GM12878 (cell line): ENCODE measurements at regions not wholly inside any gene's neighbourhood (a gene's known extent, or its start where the extent isn't known, plus 50 kb on each side); places are given as distances from the start of the nearest gene placed in this dataset.

Experiments
- ATAC-seq: fragments of 200-7000 bp; cut with Tn5 transposase; 3 replicates; pipeline ENCODE4 v1.9.1; 2020; ENCODE audit warnings: mild to moderate bottlenecking, moderate library complexity
- BruUV-seq: library from RNA; stranded (reverse); fragments of 400-500 nt; replicated peaks from 2 replicates; lab custom pipeline; 2021; lab: Mats Ljungman, UMichigan
- CTCF ChIA-PET: fragments of 300-600 bp; sonication (Branson Sonifier 250); formaldehyde crosslinking; extraction: SDS; loops from one replicate; lab custom pipeline; 2021; ENCODE audit warnings: inconsistent platforms; lab: Yijun Ruan, JAX
- POLR2A ChIA-PET: fragments of 350-600 bp; formaldehyde crosslinking; extraction: SDS; loops from one replicate; lab custom pipeline; 2021; ENCODE audit warnings: inconsistent platforms; lab: Charles Lee
- RAD21 ChIA-PET: fragments of 300-600 bp; sonication (Branson Sonifier 250); formaldehyde crosslinking; loops from one replicate; lab custom pipeline; 2023; ENCODE audit warnings: antibody characterized with exemption; ENCODE audit not compliant: unreplicated experiment; lab: Charles Lee
- SMC1A ChIA-PET: fragments of 300-600 bp; sonication (Branson Sonifier 250); formaldehyde crosslinking; loops from one replicate; lab custom pipeline; 2023; ENCODE audit not compliant: unreplicated experiment, uncharacterized antibody; lab: Charles Lee
- DNase-seq: peaks from one replicate; pipeline ENCODE4 v3.0.0-alpha.2; 2011; ENCODE audit warnings: low read depth, low spot score
- FAIRE-seq: peaks from 3 replicates; lab custom pipeline; 2011; peaks lifted over from hg19 to GRCh38; lab: Jason Lieb, UNC
- H2AFZ ChIP-seq: 2 replicates; pipeline ENCODE4 v1.6.0; 2011; ENCODE audit warnings: low read depth, low read length, control low read depth; ENCODE audit not compliant: control insufficient read depth
- H3K27ac ChIP-seq: 2 replicates; pipeline ENCODE4 v1.5.1; 2011; ENCODE audit warnings: control low read depth; ENCODE audit not compliant: control insufficient read depth, insufficient read depth
- H3K27me3 ChIP-seq, 2 experiments: replicated peaks in 1 of 2; 2 replicates each; pipeline versions ENCODE4 v1.6.0 to v1.6.1; 2011; ENCODE audit warnings: low read length in 1 of 2; ENCODE audit not compliant: control insufficient read depth in 2 of 2, insufficient read depth in 2 of 2
- H3K36me3 ChIP-seq, 2 experiments: 2 replicates each; pipeline ENCODE4 v1.5.1; 2011; ENCODE audit warnings: low read length in 1 of 2; ENCODE audit not compliant: control insufficient read depth in 2 of 2, insufficient read depth in 2 of 2
- H3K4me1 ChIP-seq: 2 replicates; pipeline ENCODE4 v1.6.1; 2011; ENCODE audit warnings: mild to moderate bottlenecking, low read length, moderate library complexity, mixed read lengths; ENCODE audit not compliant: control insufficient read depth, insufficient read depth
- H3K4me2 ChIP-seq: 2 replicates; pipeline ENCODE4 v1.6.0; 2011; ENCODE audit warnings: control low read depth; ENCODE audit not compliant: control insufficient read depth, insufficient read depth
- H3K4me3 ChIP-seq: fragments of 200-600 bp; sonication (generic); 2 replicates; pipeline ENCODE4 v1.5.1; 2016
- H3K79me2 ChIP-seq: 2 replicates; pipeline ENCODE4 v1.6.0; 2011; ENCODE audit warnings: low read length; ENCODE audit not compliant: control insufficient read depth, insufficient read depth
- H3K9ac ChIP-seq: 2 replicates; pipeline ENCODE4 v1.8.0; 2011; ENCODE audit warnings: low read length, control low read depth, mixed read lengths; ENCODE audit not compliant: control insufficient read depth, insufficient read depth
- H3K9me3 ChIP-seq: replicated peaks from 3 replicates; pipeline ENCODE4 v1.5.1; 2011; ENCODE audit warnings: mild to moderate bottlenecking, low read length; ENCODE audit not compliant: control insufficient read depth, insufficient read depth
- H4K20me1 ChIP-seq: 2 replicates; pipeline ENCODE4 v1.6.0; 2011; ENCODE audit not compliant: control insufficient read depth, insufficient read depth
- BACH1 ChIP-seq: fragments of 450-650 bp; IDR thresholded peaks from 2 replicates; pipeline ENCODE4 v1.6.1; 2017; ENCODE audit warnings: mild to moderate bottlenecking, borderline replicate concordance
- BCLAF1 ChIP-seq: fragments of 450-650 bp; IDR thresholded peaks from 2 replicates; pipeline ENCODE4 v1.6.1; 2017; ENCODE audit warnings: antibody characterized with exemption, mild to moderate bottlenecking, moderate library complexity
- BMI1 ChIP-seq: fragments of 450-650 bp; IDR thresholded peaks from 2 replicates; pipeline ENCODE4 v1.6.1; 2016; ENCODE audit warnings: mild to moderate bottlenecking, moderate library complexity, borderline replicate concordance
- CEBPZ ChIP-seq: fragments of 150-350 bp; IDR thresholded peaks from 2 replicates; pipeline ENCODE4 v1.6.1; 2016; ENCODE audit warnings: low read depth, low read length
- CHD1 ChIP-seq: IDR thresholded peaks from 2 replicates; pipeline ENCODE4 v1.6.1; 2012; ENCODE audit warnings: low read depth, low read length, improper control_type of control experiment
- EED ChIP-seq: sonication (generic); IDR thresholded peaks from 2 replicates; pipeline ENCODE4 v1.6.1; 2016; ENCODE audit warnings: antibody characterized with exemption, low read depth
- ETV6 ChIP-seq, 2 experiments: fragments of 450-650 bp in 1 of 2; IDR thresholded peaks in 1 of 2; conservative IDR thresholded peaks in 1 of 2; 2 replicates each; pipeline ENCODE4 v1.6.1; 2014; ENCODE audit warnings: antibody characterized with exemption in 1 of 2, borderline replicate concordance in 1 of 2, low read depth in 1 of 2, mild to moderate bottlenecking in 1 of 2, moderate library complexity in 1 of 2
- IKZF1 ChIP-seq: fragments of 450-650 bp; conservative IDR thresholded peaks from 2 replicates; pipeline ENCODE4 v1.6.1; 2017; ENCODE audit warnings: antibody characterized with exemption, mild to moderate bottlenecking
- IRF4 ChIP-seq: IDR thresholded peaks from 2 replicates; pipeline ENCODE4 v1.6.1; 2011; ENCODE audit warnings: low read depth, low read length
- JUNB ChIP-seq: IDR thresholded peaks from 2 replicates; pipeline ENCODE4 v1.6.1; 2016; ENCODE audit warnings: antibody characterized with exemption, mild to moderate bottlenecking
- MEF2B ChIP-seq: fragments of 450-650 bp; IDR thresholded peaks from 2 replicates; pipeline ENCODE4 v1.6.1; 2018; ENCODE audit warnings: mild to moderate bottlenecking, moderate library complexity; ENCODE audit not compliant: partially characterized antibody, poor library complexity, severe bottlenecking
- NR2F1 ChIP-seq: fragments of 450-650 bp; conservative IDR thresholded peaks from 2 replicates; pipeline ENCODE4 v1.6.1; 2017; ENCODE audit warnings: mild to moderate bottlenecking
- PAX8 ChIP-seq: fragments of 450-650 bp; IDR thresholded peaks from 2 replicates; pipeline ENCODE4 v1.6.1; 2017; ENCODE audit warnings: mild to moderate bottlenecking, moderate library complexity
- RB1 ChIP-seq: fragments of 450-650 bp; formaldehyde crosslinking; IDR thresholded peaks from 2 replicates; pipeline ENCODE4 v1.6.1; 2017; ENCODE audit warnings: mild to moderate bottlenecking, borderline replicate concordance
- SREBF1 ChIP-seq: IDR thresholded peaks from 2 replicates; pipeline ENCODE4 v1.6.1; 2012; ENCODE audit warnings: mild to moderate bottlenecking, low read length
- TCF3 ChIP-seq: IDR thresholded peaks from 2 replicates; pipeline ENCODE4 v1.6.1; 2012; ENCODE audit warnings: low read depth, mild to moderate bottlenecking, low read length, borderline replicate concordance; ENCODE audit not compliant: insufficient read depth
- TCF7 ChIP-seq: IDR thresholded peaks from 2 replicates; pipeline ENCODE4 v1.6.1; 2014; ENCODE audit warnings: antibody characterized with exemption, borderline replicate concordance
- USF2 ChIP-seq: IDR thresholded peaks from 2 replicates; pipeline ENCODE4 v1.6.1; 2011; ENCODE audit warnings: low read depth, low read length, improper control_type of control experiment, borderline replicate concordance
- YBX1 ChIP-seq: fragments of 450-650 bp; IDR thresholded peaks from 2 replicates; pipeline ENCODE4 v1.6.1; 2016; ENCODE audit warnings: antibody characterized with exemption
- WGBS: methylation state at CpG from one replicate; pipeline ENCODE4 v1.1.6; 2016; ENCODE audit warnings: low lambda C conversion rate; ENCODE audit not compliant: insufficient replicate concordance, insufficient coverage; ENCODE audit errors: missing lambda C conversion rate; 5-methylcytosine and 5-hydroxymethylcytosine counted together
- in situ Hi-C: fragments of 300-500 bp; cut with MboI; formaldehyde crosslinking; loops from 9 replicates; pipeline ENCODE4 v1.14.3; 2018; ENCODE audit warnings: mixed read lengths
- intact Hi-C: fragments of 100-400 bp; cut with micrococcal nuclease; formaldehyde crosslinking; loops from one replicate; pipeline ENCODE4 v1.14.2; 2022; ENCODE audit not compliant: unreplicated experiment

GRCh38 chr10:108072466-108072865 lies 908.0 kb upstream of the SORCS1 start:
- FAIRE-seq (no peak), ATAC-seq (no peak), DNase-seq (no peak)
- CTCF ChIA-PET = no interaction called here
- WGBS = 56% methylated on average over 3 of the region's 3 CpGs
- RAD21 ChIA-PET = no interaction called here
- SMC1A ChIA-PET = interaction anchor here (0.7 kb wide), 1 partner anchor 1149 kb away, joined by 4 read pairs; no protein-coding TSS in a partner anchor
- no peak overlapping the region for H3K4me3 ChIP-seq
- H3K4me1 ChIP-seq = no peaks in the 10 kb centered on the region
- H3K27ac ChIP-seq = no peak overlapping the region
- POLR2A ChIA-PET = no interaction called here
- H3K4me2 ChIP-seq = no peak overlapping the region
- intact Hi-C loops (no loop called here), in situ Hi-C loops (no loop called here)
- no peaks in the 10 kb centered on the region for H3K27me3 ChIP-seq
- H3K36me3 ChIP-seq = no peaks in the 10 kb centered on the region
- H4K20me1 ChIP-seq = no peaks in the 10 kb centered on the region
- H3K9ac ChIP-seq = no peak overlapping the region
- H3K79me2 ChIP-seq = no peaks in the 10 kb centered on the region
- TF ChIP-seq CHD1 (no peak), JUNB (no peak), MEF2B (no peak), IKZF1 (no peak), EED (no peak), TCF3 (no peak), SREBF1 (no peak), RB1 (no peak), BCLAF1 (no peak), IRF4 (no peak), BACH1 (no peak), CEBPZ (no peak), ETV6 (conservative IDR thresholded peaks at IDR 0.05 in 1 of 2, IDR thresholded peaks at IDR 0.05 in 1 of 2; ENCODE audit: borderline replicate concordance in 1 of 2, low read depth in 1 of 2) (no peak), NR2F1 (no peak), TCF7 (no peak), USF2 (no peak), BMI1 (no peak), PAX8 (no peak), YBX1 (no peak)
- BruUV-seq = no TSS peak
- H2AFZ ChIP-seq = no peak overlapping the region
- H3K9me3 ChIP-seq = no peaks in the 10 kb centered on the region
